HEK293T (cell line): ENCODE measurements at regions not wholly inside any gene's neighbourhood (a gene's known extent, or its start where the extent isn't known, plus 50 kb on each side); places are given as distances from the start of the nearest gene placed in this dataset.

Experiments used
- CTCF ChIA-PET: fragments of 350-600 bp; formaldehyde crosslinking; extraction: SDS; loops from one replicate; lab custom pipeline; 2021; ENCODE audit warnings: antibody characterized with exemption, inconsistent platforms; lab: Yijun Ruan, JAX
- POLR2A ChIA-PET: fragments of 350-600 bp; formaldehyde crosslinking; extraction: SDS; loops from one replicate; lab custom pipeline; 2020; ENCODE audit warnings: antibody characterized with exemption, inconsistent platforms; lab: Yijun Ruan, JAX
- DNase-seq: peaks from one replicate; pipeline ENCODE4 v3.0.0; 2012; ENCODE audit warnings: mixed read lengths; ENCODE audit errors: extremely low spot score
- ARNT ChIP-seq: fragments of 450-650 bp; IDR thresholded peaks from 2 replicates; pipeline ENCODE4 v1.6.1; 2017; ENCODE audit warnings: mild to moderate bottlenecking
- BHLHE40 ChIP-seq: fragments of 450-650 bp; IDR thresholded peaks from 2 replicates; pipeline ENCODE4 v1.6.1; 2016; ENCODE audit warnings: mild to moderate bottlenecking, moderate library complexity, borderline replicate concordance
- CTBP1 ChIP-seq: fragments of 450-650 bp; IDR thresholded peaks from 2 replicates; pipeline ENCODE4 v1.6.1; 2016; ENCODE audit warnings: borderline replicate concordance
- ELF4 ChIP-seq: fragments of 450-650 bp; IDR thresholded peaks from 2 replicates; pipeline ENCODE4 v1.6.1; 2017; ENCODE audit warnings: antibody characterized with exemption
- FOXA1 ChIP-seq: fragments of 450-650 bp; IDR thresholded peaks from 2 replicates; pipeline ENCODE4 v1.6.1; 2016; ENCODE audit warnings: mild to moderate bottlenecking
- FOXK2 ChIP-seq: fragments of 450-650 bp; IDR thresholded peaks from 2 replicates; pipeline ENCODE4 v1.6.1; 2016; ENCODE audit warnings: mild to moderate bottlenecking
- FOXM1 ChIP-seq: fragments of 450-650 bp; IDR thresholded peaks from 2 replicates; pipeline ENCODE4 v1.6.1; 2017; ENCODE audit warnings: mild to moderate bottlenecking, borderline replicate concordance
- HDGF ChIP-seq: fragments of 450-650 bp; IDR thresholded peaks from 2 replicates; pipeline ENCODE4 v1.6.1; 2017; ENCODE audit warnings: antibody characterized with exemption, borderline replicate concordance
- L3MBTL2 ChIP-seq: fragments of 450-650 bp; conservative IDR thresholded peaks from 2 replicates; pipeline ENCODE4 v1.6.1; 2016; ENCODE audit warnings: mild to moderate bottlenecking
- LEF1 ChIP-seq: fragments of 450-650 bp; IDR thresholded peaks from 2 replicates; pipeline ENCODE4 v1.6.1; 2017; ENCODE audit warnings: mild to moderate bottlenecking, borderline replicate concordance
- NFRKB ChIP-seq: fragments of 450-650 bp; IDR thresholded peaks from 2 replicates; pipeline ENCODE4 v1.6.1; 2016; ENCODE audit warnings: mild to moderate bottlenecking, moderate library complexity
- SP1 ChIP-seq: fragments of 450-650 bp; IDR thresholded peaks from 2 replicates; pipeline ENCODE4 v1.6.1; 2017
- SUZ12 ChIP-seq: fragments of 450-650 bp; IDR thresholded peaks from 2 replicates; pipeline ENCODE4 v1.6.1; 2016; ENCODE audit warnings: mild to moderate bottlenecking
- TARDBP ChIP-seq: fragments of 450-650 bp; IDR thresholded peaks from 2 replicates; pipeline ENCODE4 v1.6.1; 2016
- ZNF384 ChIP-seq: fragments of 450-650 bp; IDR thresholded peaks from 2 replicates; pipeline ENCODE4 v1.6.1; 2016
- TF ChIP-seq, protein P1 (sequence below): fragments of 450-650 bp; IDR thresholded peaks from 2 replicates; pipeline ENCODE4 v1.6.1; 2016

DNA sequence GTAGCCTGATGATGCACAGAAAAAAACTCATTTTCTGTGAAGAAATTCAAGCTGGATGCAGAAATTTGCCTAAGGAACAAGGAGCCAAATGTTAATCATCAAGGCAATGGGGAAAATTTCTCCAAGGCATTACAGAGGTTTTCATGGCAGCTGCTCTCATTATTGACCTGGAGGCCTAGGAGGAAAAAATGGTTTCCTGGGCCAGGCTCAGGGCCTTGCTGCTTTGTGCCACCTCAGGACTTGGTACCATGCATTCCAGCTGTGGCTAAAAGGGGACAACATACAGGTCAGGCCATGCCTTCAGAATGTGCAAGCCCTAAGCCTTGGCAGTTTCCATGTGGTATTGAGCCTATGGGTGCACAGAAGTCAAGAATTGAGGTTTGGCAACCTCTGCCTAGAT, 1320.1 kb upstream of the MIR17HG start:
- POLR2A ChIA-PET = no interaction called here
- CTCF ChIA-PET = no interaction called here
- no peak for TF ChIP-seq NFRKB
- TF ChIP-seq, protein P1, sequence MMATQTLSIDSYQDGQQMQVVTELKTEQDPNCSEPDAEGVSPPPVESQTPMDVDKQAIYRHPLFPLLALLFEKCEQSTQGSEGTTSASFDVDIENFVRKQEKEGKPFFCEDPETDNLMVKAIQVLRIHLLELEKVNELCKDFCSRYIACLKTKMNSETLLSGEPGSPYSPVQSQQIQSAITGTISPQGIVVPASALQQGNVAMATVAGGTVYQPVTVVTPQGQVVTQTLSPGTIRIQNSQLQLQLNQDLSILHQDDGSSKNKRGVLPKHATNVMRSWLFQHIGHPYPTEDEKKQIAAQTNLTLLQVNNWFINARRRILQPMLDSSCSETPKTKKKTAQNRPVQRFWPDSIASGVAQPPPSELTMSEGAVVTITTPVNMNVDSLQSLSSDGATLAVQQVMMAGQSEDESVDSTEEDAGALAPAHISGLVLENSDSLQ = no peak
- TF ChIP-seq SP1 = no peak
- no peak for TF ChIP-seq TARDBP
- no peak for TF ChIP-seq LEF1
- no peak for TF ChIP-seq HDGF
- TF ChIP-seq ELF4 = no peak
- no peak for TF ChIP-seq FOXM1
- TF ChIP-seq FOXA1 = no peak
- TF ChIP-seq BHLHE40 = no peak
- no peak for TF ChIP-seq CTBP1
- TF ChIP-seq SUZ12 = no peak
- no peak for DNase-seq

DNA sequence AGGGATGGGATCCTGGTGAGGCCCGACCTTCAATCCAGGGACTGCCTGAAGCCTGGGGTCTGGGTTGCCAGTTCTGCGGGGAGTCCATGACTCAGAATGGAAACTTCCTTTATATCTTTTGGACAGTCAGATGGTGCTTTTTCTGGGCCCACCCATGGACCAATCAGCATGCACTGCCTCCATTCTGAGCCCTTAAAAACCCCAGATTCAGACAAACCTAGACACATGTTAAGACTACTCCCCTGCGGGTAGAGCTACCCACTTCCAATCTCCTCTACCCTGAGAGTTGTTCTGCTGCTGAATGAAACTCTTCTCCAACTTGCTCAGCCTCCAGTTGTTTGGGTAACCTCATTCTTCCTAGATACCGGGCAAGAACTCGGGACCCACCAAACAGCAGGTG, 1315.2 kb upstream of the MIR17HG start:
- no peak for DNase-seq
- CTCF ChIA-PET = no interaction called here
- POLR2A ChIA-PET = no interaction called here
- TF ChIP-seq HDGF = no peak
- no peak for TF ChIP-seq CTBP1
- no peak for TF ChIP-seq FOXM1
- no peak for TF ChIP-seq FOXA1
- TF ChIP-seq, protein P1 = no peak
- TF ChIP-seq BHLHE40 = no peak
- TF ChIP-seq SP1 = no peak
- no peak for TF ChIP-seq TARDBP
- no peak for TF ChIP-seq L3MBTL2
- TF ChIP-seq ZNF384 = no peak
- TF ChIP-seq ARNT = no peak

DNA sequence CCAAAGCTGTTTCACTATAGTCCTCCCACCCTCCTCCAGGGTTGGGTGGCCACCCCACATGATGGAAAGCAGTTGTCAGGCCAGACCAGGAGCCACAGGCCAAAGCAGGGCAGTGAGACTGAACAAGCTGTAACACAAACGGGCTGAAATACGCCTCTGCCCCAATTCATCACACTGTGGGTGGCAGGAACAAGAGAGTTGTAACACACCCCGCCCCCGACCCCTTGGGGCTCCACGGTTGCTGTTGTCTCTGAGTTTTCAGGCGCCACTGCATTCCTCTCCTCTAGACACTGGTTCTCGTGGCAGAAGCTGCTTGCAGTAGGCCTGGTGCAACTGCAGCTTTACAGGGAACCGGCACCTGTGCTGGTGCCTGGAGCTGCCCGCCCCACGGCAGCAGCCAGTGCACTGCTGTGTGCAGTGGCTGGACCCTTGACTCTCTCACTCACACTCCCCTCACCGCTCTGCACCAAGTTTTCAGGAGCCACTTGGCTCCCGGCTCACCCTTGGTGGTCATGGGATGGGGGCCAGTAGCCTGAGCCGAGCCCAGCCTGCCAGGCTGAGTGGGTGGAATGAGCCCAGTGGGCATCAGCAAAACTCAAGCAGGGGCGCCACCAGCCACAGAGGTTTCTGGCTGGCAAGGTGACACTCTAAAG, 1314.5 kb upstream of the MIR17HG start:
- TF ChIP-seq HDGF = no peak
- no peak for TF ChIP-seq ZNF384
- no peak for TF ChIP-seq ARNT
- no peak for TF ChIP-seq SP1
- no peak for TF ChIP-seq L3MBTL2
- no peak for TF ChIP-seq FOXA1
- TF ChIP-seq SUZ12 = no peak
- TF ChIP-seq FOXK2 = no peak
- TF ChIP-seq LEF1 = no peak
- no peak for TF ChIP-seq TARDBP
- POLR2A ChIA-PET = no interaction called here
- DNase-seq = no peak
- CTCF ChIA-PET = no interaction called here

DNA sequence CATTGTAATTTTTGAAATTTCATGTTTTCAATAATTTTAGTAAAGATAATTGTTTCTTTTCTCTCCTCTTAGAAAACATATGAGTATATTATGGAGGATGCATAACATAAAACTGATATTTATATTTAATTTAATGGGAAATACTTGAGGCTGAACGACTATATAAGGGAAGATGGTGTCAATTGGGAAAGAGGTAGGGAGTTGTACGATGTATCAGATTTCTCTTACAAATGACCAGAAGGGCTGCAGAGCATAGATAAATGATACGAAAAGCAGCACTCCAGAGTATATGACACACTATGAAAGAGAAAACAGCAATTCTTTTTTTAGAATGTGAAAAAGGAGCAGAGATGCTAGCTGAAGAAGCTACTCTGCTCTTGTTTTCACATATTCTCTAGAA, 1308.0 kb upstream of the MIR17HG start:
- TF ChIP-seq LEF1 (no peak), NFRKB (no peak), HDGF (no peak), ZNF384 (no peak), BHLHE40 (no peak), SUZ12 (no peak), CTBP1 (no peak), SP1 (no peak), ELF4 (no peak), FOXA1 (no peak), FOXK2 (no peak)
- POLR2A ChIA-PET = no interaction called here
- CTCF ChIA-PET = no interaction called here
- DNase-seq = no peak

DNA sequence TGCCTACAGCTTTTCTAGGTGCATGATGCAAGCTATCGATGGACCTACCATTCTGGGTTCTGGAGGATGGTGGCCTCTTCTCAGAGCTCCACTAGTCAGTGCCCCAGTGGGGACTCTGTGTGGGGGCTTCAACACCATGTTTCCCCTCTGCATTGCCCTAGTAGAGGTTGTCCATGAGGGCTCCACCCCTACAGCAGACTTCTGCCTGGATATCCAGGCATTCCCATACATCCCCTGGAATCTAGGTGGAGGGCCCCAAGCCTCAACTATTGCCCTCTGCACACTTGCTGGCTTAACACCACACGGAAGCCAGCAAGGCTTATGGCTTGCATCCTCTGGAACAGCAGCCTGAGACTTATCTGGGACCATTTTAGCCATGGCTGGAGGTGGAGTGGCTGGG, 1299.9 kb upstream of the MIR17HG start:
- no peak for DNase-seq
- TF ChIP-seq BHLHE40 = no peak
- TF ChIP-seq HDGF = no peak
- no peak for TF ChIP-seq ZNF384
- no peak for TF ChIP-seq SP1
- TF ChIP-seq, protein P1 = no peak
- TF ChIP-seq NFRKB = no peak
- no peak for TF ChIP-seq FOXK2
- TF ChIP-seq TARDBP = no peak
- TF ChIP-seq LEF1 = no peak
- TF ChIP-seq FOXA1 = no peak
- TF ChIP-seq L3MBTL2 = no peak
- no peak for TF ChIP-seq FOXM1
- TF ChIP-seq ARNT = no peak
- no peak for TF ChIP-seq SUZ12
- TF ChIP-seq CTBP1 = no peak
- no peak for TF ChIP-seq ELF4
- POLR2A ChIA-PET = no interaction called here
- CTCF ChIA-PET = no interaction called here

DNA sequence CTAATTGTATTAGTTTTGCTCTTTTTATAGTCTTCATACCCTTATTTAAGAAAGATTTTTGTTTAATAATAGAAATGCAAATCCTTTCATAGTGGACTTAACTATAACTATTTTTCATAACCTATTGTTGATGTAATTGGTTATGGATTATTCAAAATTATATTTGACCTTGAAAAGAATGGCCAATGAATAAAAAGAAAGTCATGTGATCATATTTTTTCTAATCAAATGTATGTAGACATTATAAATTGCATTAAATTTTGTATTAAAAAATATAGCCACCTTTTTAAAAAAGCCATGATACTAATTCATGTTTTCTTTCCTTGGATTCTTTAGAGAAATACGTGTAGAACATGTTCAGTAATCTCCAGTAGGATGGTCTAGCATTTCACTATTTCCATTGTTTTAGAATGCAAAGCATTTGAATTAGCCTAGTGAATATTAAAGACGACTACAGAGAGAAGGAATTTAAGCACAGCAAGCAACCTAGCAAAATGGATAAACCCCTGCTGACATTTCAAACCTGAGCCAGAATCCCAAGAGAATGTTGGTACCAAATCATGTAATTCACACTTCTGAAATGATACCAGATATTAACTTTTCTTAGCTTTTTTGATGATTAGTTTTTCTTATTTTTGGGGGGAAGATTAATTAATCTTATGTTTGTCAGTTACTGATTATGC, 1297.4 kb upstream of the MIR17HG start:
- ChIA-PET POLR2A (no interaction called here), CTCF (no interaction called here)
- TF ChIP-seq ARNT = no peak
- no peak for DNase-seq
